ENCODE measurements at regions not wholly inside any gene's neighbourhood (a gene's known extent, or its start where the extent isn't known, plus 50 kb on each side); places are given as distances from the start of the nearest gene placed in this dataset.

DNA sequence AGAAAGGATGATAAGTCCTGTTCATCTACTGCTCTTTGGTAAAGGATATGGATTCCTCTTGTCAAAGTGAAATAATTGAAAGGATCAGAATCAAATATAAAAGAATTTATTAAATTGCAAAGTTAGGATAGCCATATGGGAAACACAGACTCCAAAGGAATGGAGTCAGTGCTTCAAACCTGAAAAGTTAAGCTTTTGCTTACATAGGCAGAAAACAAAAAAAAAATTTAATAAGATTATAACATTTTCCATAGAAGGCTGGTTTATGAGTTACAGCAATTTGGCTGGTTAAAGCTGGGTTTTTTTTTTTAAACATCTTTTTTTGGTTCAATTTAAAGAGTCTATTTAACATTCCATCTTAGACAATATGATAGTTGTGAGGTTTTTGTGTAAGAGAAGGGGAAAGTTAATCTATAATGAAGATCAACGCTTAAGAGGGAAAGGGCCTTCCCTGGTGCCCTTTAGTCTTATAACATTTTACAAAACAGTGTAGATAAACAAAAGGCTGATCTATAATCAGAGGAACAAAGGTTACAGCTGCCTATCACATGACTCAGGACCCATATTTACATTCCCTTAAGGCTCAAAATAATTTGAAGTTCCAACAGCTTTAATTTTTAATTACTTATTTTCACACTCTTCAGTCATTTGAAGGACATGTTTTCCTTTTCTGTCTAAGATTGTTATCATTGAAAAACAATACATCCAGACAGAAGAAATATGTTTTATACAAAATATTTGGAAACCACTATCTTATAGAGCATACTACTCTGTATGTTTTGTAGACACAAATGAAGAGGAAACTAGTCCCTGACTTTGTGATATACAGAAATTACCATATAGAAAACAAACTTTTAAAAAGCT lies 234.3 kb upstream of the MBL2 start:
- Mint-ChIP-seq H3K36me3 (no peaks in the 10 kb centered on the region), H3K9me3 (peaks cover 3% of the 10 kb centered on the region), H3K27ac (no peak overlapping the region), H3K4me1 (no peaks in the 10 kb centered on the region), H3K27me3 (no peaks in the 10 kb centered on the region), H3K4me3 (no peak overlapping the region)
- ATAC-seq, result no peak

DNA sequence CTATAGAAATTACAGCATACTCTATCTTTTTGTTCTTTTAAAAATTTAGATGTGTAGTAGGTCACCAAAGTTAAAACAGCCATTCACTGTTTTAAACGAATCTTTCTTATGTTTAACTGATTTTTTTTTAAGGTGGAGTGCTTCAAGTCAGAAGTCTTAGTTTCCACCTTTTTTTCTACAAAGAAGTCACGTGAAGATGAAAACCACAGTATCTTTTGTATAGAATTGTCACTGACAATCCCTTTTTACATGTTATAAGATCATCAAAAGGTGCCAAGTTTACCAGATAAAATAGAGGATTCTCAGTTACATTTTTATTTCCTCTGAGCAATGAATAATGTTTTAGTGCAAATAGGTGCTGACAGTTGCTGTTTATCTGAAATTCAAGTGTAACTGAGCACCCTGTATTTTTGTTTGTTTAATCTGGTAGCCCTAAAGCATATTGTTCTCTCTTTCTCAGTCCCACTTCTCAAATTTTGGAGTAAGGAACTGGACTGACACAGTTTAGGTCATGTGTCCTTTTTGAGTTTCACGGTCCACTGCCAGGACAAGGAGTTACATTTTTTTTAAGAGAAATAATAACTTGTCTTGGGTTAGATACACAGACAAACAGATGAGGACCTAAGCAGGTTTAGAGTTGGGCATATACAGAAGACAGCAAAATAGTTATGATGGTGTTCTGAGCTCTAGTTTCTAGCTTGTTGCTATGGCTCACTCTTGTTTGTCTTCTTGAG lies 233.2 kb upstream of the MBL2 start:
- H3K27me3 Mint-ChIP-seq, result no peaks in the 10 kb centered on the region
- H3K27ac Mint-ChIP-seq, result no peak overlapping the region
- H3K36me3 Mint-ChIP-seq, result no peaks in the 10 kb centered on the region
- peaks cover 3% of the 10 kb centered on the region for H3K9me3 Mint-ChIP-seq
- H3K4me1 Mint-ChIP-seq, result no peaks in the 10 kb centered on the region
- ATAC-seq, result no peak
- H3K4me3 Mint-ChIP-seq, result no peak overlapping the region

GRCh38 chr10:53003094-53003493 lies 230.5 kb upstream of the MBL2 start:
- Mint-ChIP-seq H3K4me3 (no peak overlapping the region), H3K36me3 (no peaks in the 10 kb centered on the region), H3K27me3 (no peaks in the 10 kb centered on the region), H3K27ac (no peak overlapping the region), H3K4me1 (no peaks in the 10 kb centered on the region), H3K9me3 (no peaks in the 10 kb centered on the region)
- no peak for ATAC-seq

DNA sequence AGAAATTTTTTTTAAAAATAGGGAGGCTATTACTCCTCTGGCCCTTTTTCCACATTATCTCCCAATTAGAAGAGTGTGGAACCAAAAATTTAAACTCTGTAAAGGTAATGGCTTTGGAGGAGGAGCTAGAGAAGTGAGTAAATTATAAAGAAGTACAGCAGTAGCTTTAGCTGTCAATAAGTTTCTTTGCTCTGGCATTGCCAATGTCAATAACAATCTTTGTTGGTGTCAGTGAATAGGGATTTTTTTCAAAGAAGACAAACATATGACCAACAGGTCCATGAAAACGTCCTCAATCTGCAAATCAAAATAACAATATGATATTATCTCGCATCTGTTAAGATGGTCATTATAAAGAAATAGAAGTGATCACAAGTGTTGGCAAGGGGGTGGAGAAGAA lies 227.1 kb upstream of the MBL2 start:
- Mint-ChIP-seq H3K4me1 (no peaks in the 10 kb centered on the region), H3K27me3 (no peaks in the 10 kb centered on the region), H3K36me3 (no peaks in the 10 kb centered on the region), H3K9me3 (peaks cover 3% of the 10 kb centered on the region), H3K4me3 (no peak overlapping the region), H3K27ac (no peak overlapping the region)
- ATAC-seq, result no peak

GRCh38 chr10:52999258-52999657 lies 226.7 kb upstream of the MBL2 start:
- Mint-ChIP-seq H3K27ac (no peak overlapping the region), H3K36me3 (no peaks in the 10 kb centered on the region), H3K4me1 (no peaks in the 10 kb centered on the region), H3K27me3 (no peaks in the 10 kb centered on the region), H3K4me3 (no peak overlapping the region), H3K9me3 (peaks cover 3% of the 10 kb centered on the region)
- ATAC-seq, result no peak

GRCh38 chr10:52997007-52997406 lies 224.4 kb upstream of the MBL2 start:
- no peaks in the 10 kb centered on the region for H3K27me3 Mint-ChIP-seq
- no peaks in the 10 kb centered on the region for H3K4me1 Mint-ChIP-seq
- no peak overlapping the region for H3K27ac Mint-ChIP-seq
- ATAC-seq, result no peak
- no peaks in the 10 kb centered on the region for H3K36me3 Mint-ChIP-seq
- H3K9me3 Mint-ChIP-seq, result peaks cover 3% of the 10 kb centered on the region
- no peak overlapping the region for H3K4me3 Mint-ChIP-seq

- H3K36me3 Mint-ChIP-seq, result no peaks in the 10 kb centered on the region
- peaks cover 3% of the 10 kb centered on the region for H3K9me3 Mint-ChIP-seq
- ATAC-seq, result no peak
- no peak overlapping the region for H3K27ac Mint-ChIP-seq
- H3K4me3 Mint-ChIP-seq, result no peak overlapping the region
- no peaks in the 10 kb centered on the region for H3K4me1 Mint-ChIP-seq
- H3K27me3 Mint-ChIP-seq, result no peaks in the 10 kb centered on the region
These were observed 221.8 kb upstream of the MBL2 start for GRCh38 chr10:52994370-52994769.

DNA sequence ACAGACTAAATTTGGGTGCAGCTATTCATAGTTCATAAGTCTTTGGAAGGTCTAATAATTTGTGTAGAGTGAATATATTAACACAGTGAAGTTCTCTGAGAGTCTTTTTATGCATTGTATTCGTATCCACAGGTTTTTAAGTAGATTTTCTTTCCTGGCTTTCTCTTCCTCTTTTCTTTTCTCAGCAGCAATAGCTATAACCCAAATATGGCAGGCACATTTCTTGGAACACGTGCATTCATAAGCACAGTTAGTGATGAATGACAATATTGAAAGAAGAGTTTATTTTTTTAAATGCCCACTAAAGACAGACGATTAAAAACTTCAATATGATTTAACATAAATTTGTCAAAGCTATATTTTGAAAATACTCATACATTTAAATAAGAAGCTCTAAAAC lies 220.5 kb upstream of the MBL2 start:
- H3K36me3 Mint-ChIP-seq, result no peaks in the 10 kb centered on the region
- H3K4me3 Mint-ChIP-seq, result no peak overlapping the region
- no peak overlapping the region for H3K27ac Mint-ChIP-seq
- H3K27me3 Mint-ChIP-seq, result no peaks in the 10 kb centered on the region
- H3K4me1 Mint-ChIP-seq, result no peaks in the 10 kb centered on the region
- H3K9me3 Mint-ChIP-seq, result peaks cover 3% of the 10 kb centered on the region
- no peak for ATAC-seq

- no peak overlapping the region for H3K27ac Mint-ChIP-seq
- H3K4me3 Mint-ChIP-seq, result no peak overlapping the region
- ATAC-seq, result no peak
- no peaks in the 10 kb centered on the region for H3K36me3 Mint-ChIP-seq
- peaks cover 3% of the 10 kb centered on the region for H3K9me3 Mint-ChIP-seq
- no peaks in the 10 kb centered on the region for H3K27me3 Mint-ChIP-seq
- no peaks in the 10 kb centered on the region for H3K4me1 Mint-ChIP-seq
These were observed 220.0 kb upstream of the MBL2 start for GRCh38 chr10:52992567-52992966.

GRCh38 chr10:52988923-52989322 lies 216.3 kb upstream of the MBL2 start:
- no peaks in the 10 kb centered on the region for H3K27me3 Mint-ChIP-seq
- ATAC-seq, result no peak
- no peak overlapping the region for H3K4me3 Mint-ChIP-seq

GRCh38 chr10:52986125-52986524 lies 213.5 kb upstream of the MBL2 start:
- Mint-ChIP-seq H3K27ac (no peak overlapping the region), H3K27me3 (no peaks in the 10 kb centered on the region), H3K9me3 (no peaks in the 10 kb centered on the region), H3K36me3 (no peaks in the 10 kb centered on the region), H3K4me1 (no peaks in the 10 kb centered on the region), H3K4me3 (no peak overlapping the region)
- no peak for ATAC-seq

More at GRCh38 chr10:52988923-52989322, 216.3 kb upstream of the MBL2 start:
- Mint-ChIP-seq H3K36me3 (no peaks in the 10 kb centered on the region), H3K4me1 (no peaks in the 10 kb centered on the region), H3K27ac (no peak overlapping the region), H3K9me3 (no peaks in the 10 kb centered on the region)

GRCh38 chr10:52984169-52984568 lies 211.6 kb upstream of the MBL2 start:
- Mint-ChIP-seq H3K4me1 (no peaks in the 10 kb centered on the region), H3K27me3 (no peaks in the 10 kb centered on the region), H3K27ac (no peak overlapping the region), H3K36me3 (no peaks in the 10 kb centered on the region), H3K9me3 (no peaks in the 10 kb centered on the region), H3K4me3 (no peak overlapping the region)
- ATAC-seq, result no peak

DNA sequence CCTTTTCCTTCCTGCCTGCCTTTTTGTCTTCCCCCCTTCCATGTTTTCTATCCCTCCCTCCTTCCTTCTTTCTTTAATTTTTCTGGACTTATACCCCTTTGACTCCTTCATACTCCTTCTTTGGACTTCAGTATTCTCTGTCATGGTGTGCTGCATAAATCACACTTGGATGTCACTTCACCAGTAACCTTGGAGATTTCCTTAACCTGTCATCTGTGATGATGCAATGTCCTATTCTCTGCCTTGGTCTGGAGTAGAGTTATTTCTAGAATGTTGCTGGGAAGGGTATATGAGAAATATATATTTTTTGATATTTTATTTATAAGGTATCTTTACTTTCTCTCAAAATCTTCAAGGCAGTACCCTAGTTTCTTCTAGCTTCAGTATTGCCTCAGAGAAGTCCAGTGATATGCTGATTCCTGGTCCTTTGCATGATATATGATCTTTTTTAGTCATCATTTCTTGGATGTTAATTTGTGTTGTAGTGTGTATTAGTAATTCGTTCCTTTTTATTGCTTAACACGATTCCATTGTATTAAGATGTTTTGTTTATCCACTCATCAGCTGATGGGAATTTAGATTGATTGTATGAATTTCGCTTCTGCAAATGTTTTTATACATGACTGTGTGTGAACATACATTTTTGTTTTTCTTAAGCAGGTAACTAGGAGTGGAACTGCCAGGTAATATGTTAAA lies 206.9 kb upstream of the MBL2 start:
- Mint-ChIP-seq H3K4me3 (no peak overlapping the region), H3K27me3 (no peaks in the 10 kb centered on the region), H3K27ac (no peak overlapping the region), H3K36me3 (no peaks in the 10 kb centered on the region), H3K4me1 (no peaks in the 10 kb centered on the region), H3K9me3 (no peaks in the 10 kb centered on the region)
- ATAC-seq, result no peak

DNA sequence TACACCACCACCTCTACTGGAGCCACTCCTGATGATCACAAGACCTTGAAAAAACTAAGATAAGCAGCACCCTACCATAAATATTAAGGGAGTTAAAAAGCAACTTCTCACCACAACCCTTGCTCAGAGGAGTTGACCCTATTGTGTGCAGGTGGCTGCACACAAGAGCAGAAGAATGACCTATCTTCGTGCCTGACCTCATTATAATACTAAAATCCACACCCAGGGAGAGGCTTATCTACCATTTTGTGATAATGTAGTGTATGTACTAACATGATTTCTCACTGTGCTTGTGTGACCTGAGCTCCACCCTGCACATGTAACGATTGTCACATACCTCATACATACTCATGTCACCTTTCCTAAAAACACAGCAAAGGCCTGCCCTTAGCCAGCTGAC lies 205.0 kb upstream of the MBL2 start:
- ATAC-seq, result peak; percentile 45
- Mint-ChIP-seq H3K4me3 (no peak overlapping the region), H3K9me3 (peaks cover 3% of the 10 kb centered on the region), H3K4me1 (no peaks in the 10 kb centered on the region), H3K36me3 (no peaks in the 10 kb centered on the region), H3K27ac (no peak overlapping the region), H3K27me3 (no peaks in the 10 kb centered on the region)
